Liver (tissue), 8 donors: ENCODE measurements at regions not wholly inside any gene's neighbourhood (a gene's known extent, or its start where the extent isn't known, plus 50 kb on each side); places are given as distances from the start of the nearest gene placed in this dataset.

Experiments used
- DNase-seq: peaks from one replicate; pipeline ENCODE4 v3.0.0-alpha.2; 2017; ENCODE audit warnings: low spot score
- H3K27ac ChIP-seq, 2 donors: one replicate each; pipeline ENCODE4 v1.7.0; 2013; ENCODE audit warnings: inconsistent platforms in 2 of 2, low read length in 2 of 2, control low read depth in 1 of 2, low read depth in 1 of 2, mild to moderate bottlenecking in 1 of 2
- H3K27me3 ChIP-seq, 4 donors: one replicate each; pipeline versions ENCODE4 v1.6.1 to v1.7.0; 2013; ENCODE audit warnings: low read length in 3 of 4, inconsistent platforms in 1 of 4, mild to moderate bottlenecking in 1 of 4, moderate library complexity in 1 of 4; ENCODE audit not compliant: control insufficient read depth in 4 of 4, insufficient read depth in 4 of 4
- H3K36me3 ChIP-seq, 4 donors: one replicate each; pipeline versions ENCODE4 v1.6.1 to v1.7.0; 2013; ENCODE audit warnings: low read length in 3 of 4, mild to moderate bottlenecking in 3 of 4, low read depth in 1 of 4, moderate library complexity in 1 of 4; ENCODE audit not compliant: control insufficient read depth in 4 of 4, insufficient read depth in 3 of 4
- H3K4me1 ChIP-seq, 4 donors: one replicate each; pipeline versions ENCODE4 v1.6.1 to v1.7.0; 2013; ENCODE audit warnings: low read length in 3 of 4, mild to moderate bottlenecking in 3 of 4, moderate library complexity in 1 of 4; ENCODE audit not compliant: control insufficient read depth in 4 of 4, insufficient read depth in 4 of 4
- H3K4me3 ChIP-seq, 3 donors: one replicate each; pipeline versions ENCODE4 v1.6.1 to v1.7.0; 2013; ENCODE audit warnings: low read length in 3 of 3, control low read depth in 1 of 3, low read depth in 1 of 3, mild to moderate bottlenecking in 1 of 3
- H3K9ac ChIP-seq, 2 donors: one replicate each; pipeline ENCODE4 v1.7.0; 2013; ENCODE audit warnings: low read length in 2 of 2, mild to moderate bottlenecking in 2 of 2, moderate library complexity in 2 of 2, control low read depth in 1 of 2, low read depth in 1 of 2
- H3K9me3 ChIP-seq, 4 donors: one replicate each; pipeline versions ENCODE4 v1.6.1 to v1.7.0; 2013; ENCODE audit warnings: low read length in 3 of 4; ENCODE audit not compliant: control insufficient read depth in 4 of 4
- ATF3 ChIP-seq: IDR thresholded peaks from 2 replicates; pipeline ENCODE4 v1.6.1; 2016; ENCODE audit warnings: antibody characterized with exemption
- FOXA1 ChIP-seq: IDR thresholded peaks from 2 replicates; pipeline ENCODE4 v1.6.1; 2016; ENCODE audit warnings: antibody characterized with exemption
- FOXA2 ChIP-seq: IDR thresholded peaks from 2 replicates; pipeline ENCODE4 v1.6.1; 2016; ENCODE audit warnings: antibody characterized with exemption
- GABPA ChIP-seq, 2 donors: IDR thresholded peaks in 1 of 2; conservative IDR thresholded peaks in 1 of 2; 2 replicates each; pipeline ENCODE4 v1.6.1; 2016; ENCODE audit warnings: antibody characterized with exemption in 2 of 2, mild to moderate bottlenecking in 1 of 2, moderate library complexity in 1 of 2
- HNF4A ChIP-seq, 2 donors: conservative IDR thresholded peaks; 2 replicates each; pipeline ENCODE4 v1.6.1; 2016; ENCODE audit warnings: antibody characterized with exemption in 2 of 2, mild to moderate bottlenecking in 2 of 2
- HNF4G ChIP-seq: IDR thresholded peaks from 2 replicates; pipeline ENCODE4 v1.6.1; 2016; ENCODE audit warnings: antibody characterized with exemption
- JUND ChIP-seq, 2 donors: IDR thresholded peaks; 2 replicates each; pipeline ENCODE4 v1.6.1; 2016; ENCODE audit warnings: antibody characterized with exemption in 2 of 2
- NR2F2 ChIP-seq: IDR thresholded peaks from 2 replicates; pipeline ENCODE4 v1.6.1; 2016; ENCODE audit warnings: antibody characterized with exemption
- RAD21 ChIP-seq, 2 donors: IDR thresholded peaks; 2 replicates each; pipeline ENCODE4 v1.6.1; 2016; ENCODE audit warnings: antibody characterized with exemption in 2 of 2, mild to moderate bottlenecking in 2 of 2
- REST ChIP-seq: IDR thresholded peaks from 2 replicates; pipeline ENCODE4 v1.6.1; 2016; ENCODE audit warnings: antibody characterized with exemption, mild to moderate bottlenecking
- SP1 ChIP-seq: IDR thresholded peaks from 2 replicates; pipeline ENCODE4 v1.6.1; 2018; ENCODE audit warnings: antibody characterized with exemption, mild to moderate bottlenecking
- WGBS: extraction: QIAGEN DNeasy Blood & Tissue Kit; methylation state at CpG from one replicate; pipeline ENCODE4 v1.1.7; 2013; 5-methylcytosine and 5-hydroxymethylcytosine counted together
- TF ChIP-seq, protein P1 (sequence below): IDR thresholded peaks from 2 replicates; pipeline ENCODE4 v1.6.1; 2016; ENCODE audit warnings: antibody characterized with exemption
- TF ChIP-seq, protein P2 (sequence below): fragments of 150-350 bp; IDR thresholded peaks from 2 replicates; pipeline ENCODE4 v1.5.1; 2017; ENCODE audit warnings: improper control_type of control experiment, low read depth, low read length; ENCODE audit not compliant: missing input control
- donor health status: healthy.
- donor health status: healthy.
- donor health status: healthy.
- donor health status: healthy.
- donor health status: healthy.

- TF ChIP-seq FOXA2 (no peak), ATF3 (no peak), NR2F2 (no peak), SP1 (no peak)
- TF ChIP-seq, protein P1, sequence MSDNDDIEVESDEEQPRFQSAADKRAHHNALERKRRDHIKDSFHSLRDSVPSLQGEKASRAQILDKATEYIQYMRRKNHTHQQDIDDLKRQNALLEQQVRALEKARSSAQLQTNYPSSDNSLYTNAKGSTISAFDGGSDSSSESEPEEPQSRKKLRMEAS, result no peak
- DNase-seq, result no peak
- Histone ChIP-seq H3K9me3 (no peaks in the 10 kb centered on the region), H3K4me3 (no peak overlapping the region), H3K4me1 (no peaks in the 10 kb centered on the region), H3K27ac (no peak overlapping the region), H3K36me3 (no peaks in the 10 kb centered on the region), H3K27me3 (no peaks in the 10 kb centered on the region), H3K9ac (no peak overlapping the region)
Observed at GRCh38 chr1:58874342-58874741, 90.5 kb upstream of the JUN start.

DNA sequence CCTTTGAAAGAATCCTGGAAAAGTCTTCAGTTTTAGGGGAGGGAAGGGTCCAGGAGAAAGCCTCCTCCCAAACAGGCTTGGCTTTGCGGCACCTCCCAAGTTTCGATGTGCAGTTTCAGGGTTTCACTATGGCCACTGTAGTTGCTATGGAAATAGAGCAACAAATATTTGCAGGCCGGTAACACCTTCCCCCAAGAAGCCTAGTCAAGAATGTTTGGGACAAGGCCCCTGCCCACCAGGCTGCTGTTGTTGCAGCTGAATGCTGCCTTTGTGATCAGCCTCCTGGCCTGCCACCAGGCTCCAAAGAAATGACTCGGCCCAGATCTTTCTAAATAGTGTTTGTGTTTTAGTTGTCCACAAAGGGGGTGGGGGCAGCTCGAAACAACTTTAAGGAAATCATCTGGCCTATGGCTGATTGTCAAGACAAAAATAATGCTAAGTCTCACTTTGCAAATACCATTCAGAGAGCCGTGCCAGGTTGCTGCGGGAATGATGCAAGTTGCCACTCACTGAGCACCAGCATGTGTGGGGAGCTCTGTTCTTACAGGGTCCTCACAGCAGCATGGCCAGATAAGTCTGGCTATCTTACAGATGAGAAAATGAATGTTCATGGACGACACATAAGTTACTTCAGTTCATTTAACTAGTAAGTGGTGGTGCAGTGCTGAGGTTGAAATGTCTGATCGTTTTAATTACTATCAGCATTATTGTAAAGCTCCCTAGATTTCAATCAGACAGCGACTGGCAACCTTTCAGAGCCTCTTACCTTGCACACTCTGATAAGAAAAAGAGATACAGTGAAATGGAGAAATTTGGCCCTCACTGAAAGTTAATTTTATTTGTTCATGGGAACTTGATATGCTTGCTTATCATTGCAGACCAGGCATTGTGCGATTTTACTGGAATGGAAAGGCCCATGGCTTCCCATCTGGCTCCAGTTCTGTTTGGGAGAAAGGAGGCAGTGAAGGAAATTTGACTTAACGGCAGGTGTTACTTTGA is 91.2 kb upstream of the JUN start:
- no peaks in the 10 kb centered on the region for H3K4me1 ChIP-seq
- WGBS, result 79% methylated on average over 12 of the region's 12 CpGs
- H3K9ac ChIP-seq, result no peak overlapping the region
- TF ChIP-seq RAD21 (IDR thresholded peaks at IDR 0.05), result no peak
- TF ChIP-seq, protein P2, sequence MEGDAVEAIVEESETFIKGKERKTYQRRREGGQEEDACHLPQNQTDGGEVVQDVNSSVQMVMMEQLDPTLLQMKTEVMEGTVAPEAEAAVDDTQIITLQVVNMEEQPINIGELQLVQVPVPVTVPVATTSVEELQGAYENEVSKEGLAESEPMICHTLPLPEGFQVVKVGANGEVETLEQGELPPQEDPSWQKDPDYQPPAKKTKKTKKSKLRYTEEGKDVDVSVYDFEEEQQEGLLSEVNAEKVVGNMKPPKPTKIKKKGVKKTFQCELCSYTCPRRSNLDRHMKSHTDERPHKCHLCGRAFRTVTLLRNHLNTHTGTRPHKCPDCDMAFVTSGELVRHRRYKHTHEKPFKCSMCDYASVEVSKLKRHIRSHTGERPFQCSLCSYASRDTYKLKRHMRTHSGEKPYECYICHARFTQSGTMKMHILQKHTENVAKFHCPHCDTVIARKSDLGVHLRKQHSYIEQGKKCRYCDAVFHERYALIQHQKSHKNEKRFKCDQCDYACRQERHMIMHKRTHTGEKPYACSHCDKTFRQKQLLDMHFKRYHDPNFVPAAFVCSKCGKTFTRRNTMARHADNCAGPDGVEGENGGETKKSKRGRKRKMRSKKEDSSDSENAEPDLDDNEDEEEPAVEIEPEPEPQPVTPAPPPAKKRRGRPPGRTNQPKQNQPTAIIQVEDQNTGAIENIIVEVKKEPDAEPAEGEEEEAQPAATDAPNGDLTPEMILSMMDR, result no peak
- TF ChIP-seq GABPA (IDR thresholded peaks at IDR 0.05 in 1 of 2, conservative IDR thresholded peaks at IDR 0.05 in 1 of 2), result no peak
- TF ChIP-seq, protein P1, result no peak
- TF ChIP-seq JUND (IDR thresholded peaks at IDR 0.05), result no peak
- no peak overlapping the region for H3K27ac ChIP-seq
- H3K4me3 ChIP-seq, result no peak overlapping the region
- H3K9me3 ChIP-seq, result no peaks in the 10 kb centered on the region
- no peaks in the 10 kb centered on the region for H3K27me3 ChIP-seq
- no peak for DNase-seq
- no peaks in the 10 kb centered on the region for H3K36me3 ChIP-seq

DNA sequence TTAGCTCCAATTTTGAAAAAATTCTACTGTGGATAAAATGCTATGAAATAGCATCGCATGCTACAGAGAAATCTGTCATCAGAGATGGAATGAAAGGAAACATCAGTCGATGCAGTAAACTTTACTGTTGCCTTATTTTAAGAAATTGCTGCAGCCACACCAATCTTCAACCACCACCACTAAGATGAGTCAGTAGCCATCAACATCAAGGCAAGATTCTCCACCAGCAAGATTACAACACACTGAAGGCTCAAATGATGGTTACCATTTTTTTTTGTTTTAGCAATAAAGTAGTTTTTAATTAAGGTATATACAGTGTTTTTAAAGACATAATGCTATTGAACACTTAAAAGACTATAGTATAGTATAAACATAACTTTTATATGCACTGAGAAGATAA is 95.6 kb upstream of the JUN start:
- H3K9ac ChIP-seq, result no peak overlapping the region
- 94% methylated on average over 2 of the region's 2 CpGs for WGBS
- H3K9me3 ChIP-seq, result no peaks in the 10 kb centered on the region
- H3K4me3 ChIP-seq, result no peak overlapping the region
- H3K36me3 ChIP-seq, result no peaks in the 10 kb centered on the region
- no peak overlapping the region for H3K27ac ChIP-seq
- H3K27me3 ChIP-seq, result no peaks in the 10 kb centered on the region
- DNase-seq, result no peak
- H3K4me1 ChIP-seq, result peaks cover 7 to 30% (median 23%) of the 10 kb centered on the region in 4 donors
- no peak for TF ChIP-seq JUND (IDR thresholded peaks at IDR 0.05)
- no peak for TF ChIP-seq NR2F2
- no peak for TF ChIP-seq RAD21 (IDR thresholded peaks at IDR 0.05)
- TF ChIP-seq, protein P2, result no peak
- no peak for TF ChIP-seq REST
- TF ChIP-seq ATF3, result no peak
- TF ChIP-seq HNF4G, result no peak
- TF ChIP-seq, protein P1, result no peak
- TF ChIP-seq FOXA1, result no peak
- no peak for TF ChIP-seq FOXA2
- TF ChIP-seq HNF4A (conservative IDR thresholded peaks at IDR 0.05), result no peak
- TF ChIP-seq GABPA (IDR thresholded peaks at IDR 0.05 in 1 of 2, conservative IDR thresholded peaks at IDR 0.05 in 1 of 2), result no peak
